ENCODE measurements at regions not wholly inside any gene's neighbourhood (a gene's known extent, or its start where the extent isn't known, plus 50 kb on each side); places are given as distances from the start of the nearest gene placed in this dataset.

DNA sequence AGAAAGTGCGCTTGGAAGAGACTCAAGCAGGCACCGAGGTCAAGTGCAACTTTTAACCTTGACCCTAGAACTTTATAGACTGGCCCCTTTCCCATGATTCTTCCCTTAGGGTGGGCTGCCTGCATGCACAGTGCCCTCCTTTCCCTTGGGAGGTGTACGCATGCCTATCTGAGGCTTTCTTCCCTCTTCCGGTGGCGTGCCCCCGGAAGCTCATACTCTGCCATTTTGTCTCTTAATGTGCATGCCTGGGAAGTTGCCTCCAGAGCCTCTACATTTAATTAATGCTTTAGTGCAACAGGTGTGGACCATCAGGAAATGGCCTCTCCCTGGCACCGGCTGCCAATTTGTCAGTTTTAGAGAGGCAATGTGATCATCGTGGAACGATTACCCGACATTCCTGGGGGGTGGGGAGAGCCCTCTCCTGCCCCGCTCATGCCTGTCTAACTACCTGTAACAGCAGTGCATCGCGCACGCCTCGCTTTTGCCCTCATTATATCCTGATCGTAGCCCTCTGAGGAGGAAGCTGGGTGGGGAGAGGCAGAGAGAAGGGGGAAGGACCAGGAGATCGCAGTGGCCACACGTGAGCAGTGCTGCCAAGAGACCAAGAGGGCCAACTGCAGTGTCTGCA, 194.8 kb downstream of the TFCP2L1 start:
- H3K4me1 ChIP-seq = no peaks in the 10 kb centered on the region
- H3K27ac ChIP-seq = no peak overlapping the region
- no peak for TF ChIP-seq POLR2A (IDR thresholded peaks at IDR 0.05)
- TF ChIP-seq, protein P1, sequence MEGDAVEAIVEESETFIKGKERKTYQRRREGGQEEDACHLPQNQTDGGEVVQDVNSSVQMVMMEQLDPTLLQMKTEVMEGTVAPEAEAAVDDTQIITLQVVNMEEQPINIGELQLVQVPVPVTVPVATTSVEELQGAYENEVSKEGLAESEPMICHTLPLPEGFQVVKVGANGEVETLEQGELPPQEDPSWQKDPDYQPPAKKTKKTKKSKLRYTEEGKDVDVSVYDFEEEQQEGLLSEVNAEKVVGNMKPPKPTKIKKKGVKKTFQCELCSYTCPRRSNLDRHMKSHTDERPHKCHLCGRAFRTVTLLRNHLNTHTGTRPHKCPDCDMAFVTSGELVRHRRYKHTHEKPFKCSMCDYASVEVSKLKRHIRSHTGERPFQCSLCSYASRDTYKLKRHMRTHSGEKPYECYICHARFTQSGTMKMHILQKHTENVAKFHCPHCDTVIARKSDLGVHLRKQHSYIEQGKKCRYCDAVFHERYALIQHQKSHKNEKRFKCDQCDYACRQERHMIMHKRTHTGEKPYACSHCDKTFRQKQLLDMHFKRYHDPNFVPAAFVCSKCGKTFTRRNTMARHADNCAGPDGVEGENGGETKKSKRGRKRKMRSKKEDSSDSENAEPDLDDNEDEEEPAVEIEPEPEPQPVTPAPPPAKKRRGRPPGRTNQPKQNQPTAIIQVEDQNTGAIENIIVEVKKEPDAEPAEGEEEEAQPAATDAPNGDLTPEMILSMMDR (IDR thresholded peaks at IDR 0.05) = no peak
- H3K4me3 ChIP-seq = no peak overlapping the region
- no peaks in the 10 kb centered on the region for H3K9me3 ChIP-seq
- no peaks in the 10 kb centered on the region for H3K27me3 ChIP-seq
- DNase-seq = peak in 1 of 3 donors; percentile 10
- no peaks in the 10 kb centered on the region for H3K36me3 ChIP-seq

- no peak for DNase-seq
- no peak overlapping the region for H3K4me3 ChIP-seq
- H3K36me3 ChIP-seq = no peaks in the 10 kb centered on the region
- H3K4me1 ChIP-seq = no peaks in the 10 kb centered on the region
- H3K9me3 ChIP-seq = no peaks in the 10 kb centered on the region
- no peak for TF ChIP-seq POLR2A (IDR thresholded peaks at IDR 0.05)
- TF ChIP-seq, protein P1 (IDR thresholded peaks at IDR 0.05) = no peak
- H3K27me3 ChIP-seq = no peaks in the 10 kb centered on the region
- H3K27ac ChIP-seq = no peak overlapping the region
Measured at GRCh38 chr2:121092095-121092494, 192.9 kb downstream of the TFCP2L1 start.

- H3K4me1 ChIP-seq = no peaks in the 10 kb centered on the region
- H3K4me3 ChIP-seq = no peak overlapping the region
- H3K9me3 ChIP-seq = no peaks in the 10 kb centered on the region
- no peaks in the 10 kb centered on the region for H3K36me3 ChIP-seq
- H3K27ac ChIP-seq = no peak overlapping the region
- TF ChIP-seq POLR2A (IDR thresholded peaks at IDR 0.05) = no peak
- TF ChIP-seq, protein P1 (IDR thresholded peaks at IDR 0.05) = no peak
- no peaks in the 10 kb centered on the region for H3K27me3 ChIP-seq
- no peak for DNase-seq
Measured at GRCh38 chr2:121093692-121094091, 191.3 kb downstream of the TFCP2L1 start.

DNA sequence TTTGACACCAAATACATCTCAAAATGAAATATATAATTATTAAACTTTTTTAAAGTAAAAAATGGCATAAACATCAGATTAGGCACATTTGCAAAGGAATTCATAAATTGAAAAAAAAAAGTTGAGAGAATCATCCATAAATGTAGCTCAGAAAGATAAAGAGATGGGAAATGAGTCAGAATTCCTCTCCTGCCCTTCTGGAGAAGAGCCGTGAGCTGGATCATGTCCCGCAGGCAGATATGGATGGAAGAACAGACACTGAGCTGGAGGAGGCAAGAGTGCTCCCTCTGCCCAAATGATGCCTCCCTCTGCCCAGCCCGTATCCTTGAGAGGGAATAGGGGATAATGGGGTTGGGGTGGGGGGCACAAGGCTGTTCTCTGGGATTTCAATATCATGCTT, 190.9 kb downstream of the TFCP2L1 start:
- TF ChIP-seq POLR2A (IDR thresholded peaks at IDR 0.05) = no peak
- TF ChIP-seq, protein P1 (IDR thresholded peaks at IDR 0.05) = no peak
- peak in 1 of 3 donors; percentile 7 for DNase-seq
- no peaks in the 10 kb centered on the region for H3K4me1 ChIP-seq
- H3K4me3 ChIP-seq = no peak overlapping the region
- H3K36me3 ChIP-seq = no peaks in the 10 kb centered on the region
- H3K9me3 ChIP-seq = no peaks in the 10 kb centered on the region
- H3K27ac ChIP-seq = no peak overlapping the region
- H3K27me3 ChIP-seq = no peaks in the 10 kb centered on the region

DNA sequence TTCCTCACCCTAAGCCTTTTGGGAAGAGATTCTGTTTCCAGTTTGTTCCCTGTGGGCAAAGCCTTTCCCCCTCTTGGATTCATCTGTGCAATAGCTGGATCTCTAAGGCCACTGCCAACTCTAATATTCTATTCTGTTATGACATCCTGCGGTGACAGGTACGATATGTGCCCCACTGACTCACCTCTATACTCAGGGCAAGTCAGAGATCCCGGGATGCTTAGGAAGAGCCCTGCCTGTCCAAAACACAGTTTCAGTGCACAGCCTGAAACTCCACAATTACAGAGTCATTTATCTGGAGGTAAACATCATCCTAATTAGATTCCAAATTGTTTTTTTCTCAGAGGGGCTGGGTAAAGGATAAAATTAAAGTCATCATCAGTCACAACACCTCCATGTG, 190.2 kb downstream of the TFCP2L1 start:
- H3K27ac ChIP-seq = no peak overlapping the region
- TF ChIP-seq, protein P1 (IDR thresholded peaks at IDR 0.05) = no peak
- no peak for TF ChIP-seq POLR2A (IDR thresholded peaks at IDR 0.05)
- DNase-seq = no peak
- no peaks in the 10 kb centered on the region for H3K9me3 ChIP-seq
- no peaks in the 10 kb centered on the region for H3K36me3 ChIP-seq
- no peak overlapping the region for H3K4me3 ChIP-seq
- no peaks in the 10 kb centered on the region for H3K4me1 ChIP-seq
- no peaks in the 10 kb centered on the region for H3K27me3 ChIP-seq
